Upper lobe of left lung (tissue), 6 donors: ENCODE measurements at regions not wholly inside any gene's neighbourhood (a gene's known extent, or its start where the extent isn't known, plus 50 kb on each side); places are given as distances from the start of the nearest gene placed in this dataset.
"Not testable (repeated sequence)": the region's sequence is repeated elsewhere in the genome, so short reads cannot be mapped to it uniquely, and the experiment has no call there.

Experiments
- ATAC-seq, 2 donors: fragments of 200-7000 bp; cut with Tn5 transposase; one replicate each; pipeline ENCODE4 v1.9.1; 2022; ENCODE audit warnings: mild to moderate bottlenecking in 2 of 2, moderate library complexity in 2 of 2; ENCODE audit not compliant: low FRiP score in 2 of 2
- DNase-seq, 2 donors: peaks; one replicate each; pipeline ENCODE4 v3.0.0-alpha.2; 2019 to 2020
- H3K27ac ChIP-seq, 4 donors: fragments of 200-600 bp; sonication (generic); one replicate each; pipeline ENCODE4 v1.5.1; 2016 to 2019
- H3K27me3 ChIP-seq, 4 donors: fragments of 200-600 bp; sonication (generic); one replicate each; pipeline ENCODE4 v1.5.1; 2017 to 2019
- H3K36me3 ChIP-seq, 4 donors: fragments of 200-600 bp; sonication (generic); one replicate each; pipeline ENCODE4 v1.5.1; 2016 to 2019
- H3K4me1 ChIP-seq, 4 donors: fragments of 200-600 bp; sonication (generic); one replicate each; pipeline ENCODE4 v1.5.1; 2018 to 2019
- H3K4me3 ChIP-seq, 4 donors: fragments of 200-600 bp; sonication (generic); one replicate each; pipeline ENCODE4 v1.5.1; 2017 to 2019; ENCODE audit warnings: mild to moderate bottlenecking in 2 of 4, moderate library complexity in 1 of 4
- H3K9me3 ChIP-seq, 4 donors: fragments of 200-600 bp; sonication (generic); one replicate each; pipeline ENCODE4 v1.5.1; 2018 to 2019
- EP300 ChIP-seq, 4 donors: sonication (generic); formaldehyde crosslinking; IDR thresholded peaks; one replicate each; pipeline ENCODE4 v1.5.1; 2017; ENCODE audit warnings: antibody characterized with exemption in 4 of 4, control low read depth in 2 of 4
- POLR2A ChIP-seq, 4 donors: fragments of 450-650 bp; IDR thresholded peaks; one replicate each; pipeline ENCODE4 v1.5.1; 2016 to 2017; ENCODE audit warnings: antibody characterized with exemption in 4 of 4, mild to moderate bottlenecking in 2 of 4
- POLR2AphosphoS5 ChIP-seq, 2 donors: sonication (generic); formaldehyde crosslinking; IDR thresholded peaks; one replicate each; pipeline ENCODE4 v1.5.1; 2017; ENCODE audit warnings: antibody characterized with exemption in 2 of 2
- WGBS, 2 donors: methylation state at CpG; one replicate each; pipeline ENCODE4 v1.1.5; 2017 to 2018; 5-methylcytosine and 5-hydroxymethylcytosine counted together
- TF ChIP-seq, protein P1 (sequence below), 6 experiments: fragments of 450-650 bp in 4 of 6; fragments of 200-600 bp in 2 of 6; sonication (generic) in 2 of 6; IDR thresholded peaks; one replicate each; pipeline ENCODE4 v1.5.1; 2016 to 2019; ENCODE audit warnings: antibody characterized with exemption in 6 of 6
- donor health status: DM: no; HTN: no; CAD: no; lungs with moderate emphysema.
- donor health status: DM: no; HTN: yes; CAD: no; lungs with severe emphysema.

GRCh38 chr18:65214456-65214855 is 536.4 kb upstream of the CDH7 start:
- Histone ChIP-seq H3K27ac (no peak overlapping the region), H3K4me3 (no peak overlapping the region), H3K36me3 (no peaks in the 10 kb centered on the region), H3K4me1 (no peaks in the 10 kb centered on the region), H3K9me3 (no peaks in the 10 kb centered on the region), H3K27me3 (no peaks in the 10 kb centered on the region)
- WGBS, 2 donors: 70 to 89% methylated on average over 3 of the region's 3 CpGs
- TF ChIP-seq EP300 (IDR thresholded peaks at IDR 0.05) (no peak), POLR2A (IDR thresholded peaks at IDR 0.05) (no peak), POLR2AphosphoS5 (IDR thresholded peaks at IDR 0.05) (no peak)
- TF ChIP-seq, protein P1, sequence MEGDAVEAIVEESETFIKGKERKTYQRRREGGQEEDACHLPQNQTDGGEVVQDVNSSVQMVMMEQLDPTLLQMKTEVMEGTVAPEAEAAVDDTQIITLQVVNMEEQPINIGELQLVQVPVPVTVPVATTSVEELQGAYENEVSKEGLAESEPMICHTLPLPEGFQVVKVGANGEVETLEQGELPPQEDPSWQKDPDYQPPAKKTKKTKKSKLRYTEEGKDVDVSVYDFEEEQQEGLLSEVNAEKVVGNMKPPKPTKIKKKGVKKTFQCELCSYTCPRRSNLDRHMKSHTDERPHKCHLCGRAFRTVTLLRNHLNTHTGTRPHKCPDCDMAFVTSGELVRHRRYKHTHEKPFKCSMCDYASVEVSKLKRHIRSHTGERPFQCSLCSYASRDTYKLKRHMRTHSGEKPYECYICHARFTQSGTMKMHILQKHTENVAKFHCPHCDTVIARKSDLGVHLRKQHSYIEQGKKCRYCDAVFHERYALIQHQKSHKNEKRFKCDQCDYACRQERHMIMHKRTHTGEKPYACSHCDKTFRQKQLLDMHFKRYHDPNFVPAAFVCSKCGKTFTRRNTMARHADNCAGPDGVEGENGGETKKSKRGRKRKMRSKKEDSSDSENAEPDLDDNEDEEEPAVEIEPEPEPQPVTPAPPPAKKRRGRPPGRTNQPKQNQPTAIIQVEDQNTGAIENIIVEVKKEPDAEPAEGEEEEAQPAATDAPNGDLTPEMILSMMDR (IDR thresholded peaks at IDR 0.05): no peak
- DNase-seq: no peak
- no peak for ATAC-seq

GRCh38 chr18:65206551-65207260 is 544.1 kb upstream of the CDH7 start:
- TF ChIP-seq POLR2AphosphoS5 (IDR thresholded peaks at IDR 0.05): no peak
- no peak for TF ChIP-seq EP300 (IDR thresholded peaks at IDR 0.05)
- TF ChIP-seq, protein P1 (IDR thresholded peaks at IDR 0.05): no peak
- no peak for TF ChIP-seq POLR2A (IDR thresholded peaks at IDR 0.05)
- DNase-seq: peak in 1 of 2 donors; percentile 53

DNA sequence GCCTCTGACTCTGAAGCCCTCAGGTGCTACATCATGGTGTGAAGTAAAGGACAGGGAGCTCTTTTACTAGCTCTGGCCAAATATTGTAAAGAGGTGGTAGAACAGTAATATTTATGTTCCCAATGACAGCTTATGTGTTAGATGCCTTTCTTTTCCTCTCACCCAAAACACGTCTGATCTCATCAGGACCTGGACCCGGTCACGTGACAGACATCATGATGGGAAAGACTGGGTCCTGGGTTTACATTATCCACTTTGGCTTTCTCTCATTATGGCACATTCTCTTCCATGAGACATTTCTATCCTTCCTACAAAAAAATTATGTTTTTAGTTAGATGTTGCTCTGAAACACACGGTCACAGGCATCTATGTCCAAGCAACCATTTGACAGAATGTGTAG is 548.7 kb upstream of the CDH7 start:
- no peaks in the 10 kb centered on the region for H3K27me3 ChIP-seq
- H3K36me3 ChIP-seq: no peaks in the 10 kb centered on the region
- no peak for ATAC-seq
- H3K4me1 ChIP-seq: no peaks in the 10 kb centered on the region
- no peak overlapping the region for H3K27ac ChIP-seq
- H3K9me3 ChIP-seq: no peaks in the 10 kb centered on the region
- 89 to 92% methylated on average over 4 of the region's 4 CpGs for WGBS, 2 donors
- TF ChIP-seq POLR2A (IDR thresholded peaks at IDR 0.05): no peak
- TF ChIP-seq, protein P1 (IDR thresholded peaks at IDR 0.05): no peak
- TF ChIP-seq EP300 (IDR thresholded peaks at IDR 0.05): no peak
- TF ChIP-seq POLR2AphosphoS5 (IDR thresholded peaks at IDR 0.05): no peak
- no peak overlapping the region for H3K4me3 ChIP-seq
- DNase-seq: no peak

More at GRCh38 chr18:65206551-65207260, 544.1 kb upstream of the CDH7 start:
- peak in 1 of 2 donors; percentile 34 for ATAC-seq
- Histone ChIP-seq H3K27me3 (no peaks in the 10 kb centered on the region), H3K36me3 (no peaks in the 10 kb centered on the region), H3K4me3 (no peak overlapping the region), H3K9me3 (no peaks in the 10 kb centered on the region), H3K27ac (no peak overlapping the region), H3K4me1 (no peaks in the 10 kb centered on the region)
- whole genome bisulfite sequencing, 2 donors: 87 to 91% methylated on average over 23 to 24 of the region's 24 CpGs

DNA sequence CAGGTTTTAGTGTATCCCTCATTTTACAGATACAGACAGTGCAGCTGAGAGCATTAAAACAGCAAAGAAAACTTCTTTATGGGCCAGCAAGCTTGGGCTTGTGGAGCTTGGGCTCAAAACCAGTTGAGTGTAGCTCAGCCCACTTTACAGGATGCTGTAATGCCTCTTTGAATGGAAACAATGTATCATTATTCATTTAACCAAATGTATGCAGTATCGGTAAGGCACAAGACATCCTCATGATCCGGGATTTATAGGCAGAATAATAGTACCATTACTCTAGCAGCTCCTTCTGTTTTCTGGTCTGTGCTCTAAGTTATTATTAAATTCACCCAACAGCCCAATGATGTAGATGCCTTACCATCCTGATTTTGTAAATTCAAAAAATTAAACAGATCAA is 575.1 kb upstream of the CDH7 start:
- Histone ChIP-seq H3K27me3 (no peaks in the 10 kb centered on the region), H3K27ac (no peak overlapping the region), H3K4me3 (no peak overlapping the region), H3K9me3 (no peaks in the 10 kb centered on the region), H3K36me3 (no peaks in the 10 kb centered on the region), H3K4me1 (no peaks in the 10 kb centered on the region)
- WGBS, 2 donors: 92 to 97% methylated on average over 2 of the region's 2 CpGs
- DNase-seq (no peak), ATAC-seq (no peak)
- TF ChIP-seq POLR2AphosphoS5 (IDR thresholded peaks at IDR 0.05): no peak
- no peak for TF ChIP-seq EP300 (IDR thresholded peaks at IDR 0.05)
- TF ChIP-seq POLR2A (IDR thresholded peaks at IDR 0.05): no peak
- TF ChIP-seq, protein P1 (IDR thresholded peaks at IDR 0.05): no peak

- H3K9me3 ChIP-seq, H3K4me3 ChIP-seq, H3K36me3 ChIP-seq, H3K27me3 ChIP-seq, H3K27ac ChIP-seq, ATAC-seq, H3K4me1 ChIP-seq: not testable (repeated sequence)
- WGBS, 2 donors: 94 to 96% methylated on average over 13 of the region's 13 CpGs
- DNase-seq: peak in 1 of 2 donors; percentile 22
Observed at GRCh38 chr18:65162086-65162485, 588.7 kb upstream of the CDH7 start.
